ENCODE measurements at regions not wholly inside any gene's neighbourhood (a gene's known extent, or its start where the extent isn't known, plus 50 kb on each side); places are given as distances from the start of the nearest gene placed in this dataset.

DNA sequence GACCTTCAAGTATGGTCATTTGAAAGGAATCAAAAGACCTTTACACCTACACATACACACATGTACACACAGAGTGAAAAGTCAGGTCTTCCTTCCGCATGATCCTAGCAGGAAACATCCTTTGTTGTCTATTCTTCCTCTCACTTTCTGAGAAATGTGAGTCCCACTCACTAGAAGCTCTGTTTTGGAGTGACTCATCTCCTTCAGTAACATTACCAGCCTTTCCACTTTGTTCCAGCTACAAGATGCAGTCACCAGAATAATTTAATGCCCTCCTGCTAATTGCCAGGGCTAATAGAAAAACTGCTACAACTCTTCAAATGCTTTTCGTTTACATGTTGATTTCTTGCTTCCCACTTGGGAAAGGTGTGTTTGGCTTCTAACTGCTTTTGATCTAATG, 417.3 kb downstream of the RASEF start:
- Histone ChIP-seq H2BK120ac (ENCODE audit: low read depth, low read length, poor library complexity, severe bottlenecking) (no peak overlapping the region), H3K79me2 (ENCODE audit: insufficient read depth, low read length) (no peaks in the 10 kb centered on the region), H3K56ac (ENCODE audit: insufficient read length, low read depth, low read length) (no peak overlapping the region), H3K4ac (ENCODE audit: low read depth, low read length) (no peak overlapping the region), H3K4me2 (ENCODE audit: insufficient read depth, insufficient read length, low read length) (no peak overlapping the region), H3K14ac (ENCODE audit: insufficient read depth, low read length) (no peak overlapping the region), H2BK20ac (ENCODE audit: low read depth, low read length, poor library complexity, severe bottlenecking) (no peak overlapping the region), H2AFZ (ENCODE audit: low read length) (no peak overlapping the region), H3K23ac (ENCODE audit: insufficient read length, low read depth, low read length) (no peak overlapping the region), H3K79me1 (ENCODE audit: insufficient read depth, low read depth, low read length, poor library complexity, severe bottlenecking) (no peaks in the 10 kb centered on the region), H2AK5ac (ENCODE audit: insufficient read length, low read length) (no peak overlapping the region), H3K27ac (ENCODE audit: insufficient read length, low read depth, low read length) (no peak overlapping the region), H4K20me1 (ENCODE audit: control insufficient read depth, insufficient read depth, insufficient read length) (no peaks in the 10 kb centered on the region), H3K18ac (ENCODE audit: insufficient read length, low read depth, low read length) (no peak overlapping the region), H4K91ac (ENCODE audit: insufficient read length, low read depth, low read length) (no peak overlapping the region), H3K27me3 (ENCODE audit: insufficient read depth, low read length) (no peaks in the 10 kb centered on the region), H2BK5ac (ENCODE audit: insufficient read length, low read length) (no peak overlapping the region), H4K5ac (ENCODE audit: insufficient read length, low read depth, low read length) (no peak overlapping the region), H3K9me3 (ENCODE audit: control insufficient read depth, low read depth, low read length) (no peaks in the 10 kb centered on the region), H3K9ac (ENCODE audit: extremely low read depth, insufficient read length, low read length) (no peak overlapping the region), H3T11ph (ENCODE audit: low read length) (no peak overlapping the region), H2BK15ac (ENCODE audit: low read depth, low read length) (no peak overlapping the region), H3K23me2 (ENCODE audit: insufficient read length, low read depth, low read length, poor library complexity, severe bottlenecking) (no peaks in the 10 kb centered on the region), H3K4me1 (ENCODE audit: insufficient read depth, low read length) (no peaks in the 10 kb centered on the region), H4K8ac (replicated peaks; ENCODE audit: insufficient read length, low read depth, low read length) (no peak overlapping the region), H2BK12ac (ENCODE audit: insufficient read length, low read depth, low read length) (no peak overlapping the region)
- H3K27ac Mint-ChIP-seq, result no peak overlapping the region
- no peaks in the 10 kb centered on the region for H3K27me3 Mint-ChIP-seq (ENCODE audit: low read depth)
- TF ChIP-seq, protein P1, sequence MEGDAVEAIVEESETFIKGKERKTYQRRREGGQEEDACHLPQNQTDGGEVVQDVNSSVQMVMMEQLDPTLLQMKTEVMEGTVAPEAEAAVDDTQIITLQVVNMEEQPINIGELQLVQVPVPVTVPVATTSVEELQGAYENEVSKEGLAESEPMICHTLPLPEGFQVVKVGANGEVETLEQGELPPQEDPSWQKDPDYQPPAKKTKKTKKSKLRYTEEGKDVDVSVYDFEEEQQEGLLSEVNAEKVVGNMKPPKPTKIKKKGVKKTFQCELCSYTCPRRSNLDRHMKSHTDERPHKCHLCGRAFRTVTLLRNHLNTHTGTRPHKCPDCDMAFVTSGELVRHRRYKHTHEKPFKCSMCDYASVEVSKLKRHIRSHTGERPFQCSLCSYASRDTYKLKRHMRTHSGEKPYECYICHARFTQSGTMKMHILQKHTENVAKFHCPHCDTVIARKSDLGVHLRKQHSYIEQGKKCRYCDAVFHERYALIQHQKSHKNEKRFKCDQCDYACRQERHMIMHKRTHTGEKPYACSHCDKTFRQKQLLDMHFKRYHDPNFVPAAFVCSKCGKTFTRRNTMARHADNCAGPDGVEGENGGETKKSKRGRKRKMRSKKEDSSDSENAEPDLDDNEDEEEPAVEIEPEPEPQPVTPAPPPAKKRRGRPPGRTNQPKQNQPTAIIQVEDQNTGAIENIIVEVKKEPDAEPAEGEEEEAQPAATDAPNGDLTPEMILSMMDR (conservative IDR thresholded peaks at IDR 0.05), result no peak
- H3K4me3 Mint-ChIP-seq, result no peak overlapping the region
- no peak for DNase-seq
- no peaks in the 10 kb centered on the region for H3K4me1 Mint-ChIP-seq
- no CpG with 5 or more reads among the region's 2 CpGs for WGBS (ENCODE audit: extremely low coverage, insufficient read length, low lambda C conversion rate)
- peaks cover 3% of the 10 kb centered on the region in 2 experiments for H3K9me3 Mint-ChIP-seq
- peaks cover 0 to 3% (median 2%) of the 10 kb centered on the region in 3 experiments; a peak in 3 of 7 replicates for H3K36me3 Mint-ChIP-seq (ENCODE audit: insufficient read depth in 1 of 3, low read depth in 3 of 3)
